Thyroid gland (tissue), 4 donors: ENCODE measurements at regions not wholly inside any gene's neighbourhood (a gene's known extent, or its start where the extent isn't known, plus 50 kb on each side); places are given as distances from the start of the nearest gene placed in this dataset.
"Not testable (repeated sequence)": the region's sequence is repeated elsewhere in the genome, so short reads cannot be mapped to it uniquely, and the experiment has no call there.

ENCODE experiments used
- CTCF ChIP-seq, 6 experiments: fragments of 200-600 bp in 3 of 6; fragments of 450-650 bp in 3 of 6; sonication (generic) in 3 of 6; IDR thresholded peaks; one replicate each; pipeline ENCODE4 v1.5.1; 2016 to 2019; ENCODE audit warnings: antibody characterized with exemption in 6 of 6, mild to moderate bottlenecking in 2 of 6, inconsistent platforms in 1 of 6, moderate library complexity in 1 of 6
- POLR2A ChIP-seq, 2 donors: fragments of 450-650 bp; IDR thresholded peaks; one replicate each; pipeline ENCODE4 v1.6.1; 2017; ENCODE audit warnings: antibody characterized with exemption in 2 of 2, mild to moderate bottlenecking in 2 of 2, moderate library complexity in 1 of 2

GRCh38 chr3:159052494-159052893 is 250.6 kb downstream of the MFSD1 start:
- not testable (repeated sequence) for TF ChIP-seq CTCF, POLR2A (IDR thresholded peaks at IDR 0.05)
